ENCODE measurements at regions not wholly inside any gene's neighbourhood (a gene's known extent, or its start where the extent isn't known, plus 50 kb on each side); places are given as distances from the start of the nearest gene placed in this dataset.

DNA sequence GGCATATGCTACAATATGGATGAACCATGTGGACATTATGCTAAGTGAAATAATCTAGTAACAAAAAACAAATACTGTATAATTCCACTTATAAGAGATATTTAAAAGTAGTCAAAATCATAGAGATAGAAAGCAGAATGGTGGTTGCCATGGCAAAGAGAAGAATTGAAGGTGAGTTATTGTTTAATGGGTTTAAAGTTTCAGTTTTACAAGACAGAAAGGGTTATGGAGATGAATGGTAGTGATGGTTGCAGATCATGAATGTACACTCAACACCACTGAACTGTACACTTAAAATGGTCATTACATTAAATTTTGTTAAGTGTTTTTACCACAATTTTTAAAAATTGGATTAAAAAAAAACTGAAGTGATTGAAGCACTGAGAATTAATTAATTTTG, 298.2 kb upstream of the ZC3H15 start:
- TF ChIP-seq, protein P1, sequence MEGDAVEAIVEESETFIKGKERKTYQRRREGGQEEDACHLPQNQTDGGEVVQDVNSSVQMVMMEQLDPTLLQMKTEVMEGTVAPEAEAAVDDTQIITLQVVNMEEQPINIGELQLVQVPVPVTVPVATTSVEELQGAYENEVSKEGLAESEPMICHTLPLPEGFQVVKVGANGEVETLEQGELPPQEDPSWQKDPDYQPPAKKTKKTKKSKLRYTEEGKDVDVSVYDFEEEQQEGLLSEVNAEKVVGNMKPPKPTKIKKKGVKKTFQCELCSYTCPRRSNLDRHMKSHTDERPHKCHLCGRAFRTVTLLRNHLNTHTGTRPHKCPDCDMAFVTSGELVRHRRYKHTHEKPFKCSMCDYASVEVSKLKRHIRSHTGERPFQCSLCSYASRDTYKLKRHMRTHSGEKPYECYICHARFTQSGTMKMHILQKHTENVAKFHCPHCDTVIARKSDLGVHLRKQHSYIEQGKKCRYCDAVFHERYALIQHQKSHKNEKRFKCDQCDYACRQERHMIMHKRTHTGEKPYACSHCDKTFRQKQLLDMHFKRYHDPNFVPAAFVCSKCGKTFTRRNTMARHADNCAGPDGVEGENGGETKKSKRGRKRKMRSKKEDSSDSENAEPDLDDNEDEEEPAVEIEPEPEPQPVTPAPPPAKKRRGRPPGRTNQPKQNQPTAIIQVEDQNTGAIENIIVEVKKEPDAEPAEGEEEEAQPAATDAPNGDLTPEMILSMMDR (IDR thresholded peaks at IDR 0.05) = no peak
- no peak for TF ChIP-seq EZH2 (IDR thresholded peaks at IDR 0.05; ENCODE audit: borderline replicate concordance, insufficient read depth, low read depth, low read length, poor library complexity, severe bottlenecking)
